MCF 10A (cell line): ENCODE measurements at regions not wholly inside any gene's neighbourhood (a gene's known extent, or its start where the extent isn't known, plus 50 kb on each side); places are given as distances from the start of the nearest gene placed in this dataset.

ENCODE experiments used
- BruUV-seq: library from RNA; stranded (reverse); fragments of 400-500 nt; replicated peaks from 2 replicates; lab custom pipeline; 2021; lab: Mats Ljungman, UMichigan
- CTCF ChIA-PET: fragments of 300-600 bp; sonication (Branson Sonifier 250); formaldehyde crosslinking; extraction: SDS; loops from one replicate; lab custom pipeline; 2021; ENCODE audit warnings: antibody characterized with exemption, inconsistent platforms; lab: Yijun Ruan, JAX
- POLR2A ChIA-PET: fragments of 300-600, 350-650 bp; sonication (Branson Sonifier 250); formaldehyde crosslinking; extraction: SDS; loops from one replicate; lab custom pipeline; 2020; ENCODE audit warnings: antibody characterized with exemption, inconsistent platforms; lab: Yijun Ruan, JAX
- DNase-seq: peaks from one replicate; pipeline ENCODE4 v3.0.0-alpha.2; 2018; ENCODE audit not compliant: unreplicated experiment
- H3K27ac Mint-ChIP-seq: one replicate; pipeline ENCODE4 v1.8.0; 2022; ENCODE audit warnings: mild to moderate bottlenecking, low read depth, mixed read lengths; ENCODE audit not compliant: unreplicated experiment
- H3K27me3 Mint-ChIP-seq: one replicate; pipeline ENCODE4 v1.8.0; 2022; ENCODE audit warnings: mixed read lengths; ENCODE audit not compliant: insufficient read depth, unreplicated experiment
- H3K36me3 Mint-ChIP-seq: one replicate; pipeline ENCODE4 v1.8.0; 2022; ENCODE audit warnings: mild to moderate bottlenecking, moderate library complexity, mixed read lengths; ENCODE audit not compliant: insufficient read depth, unreplicated experiment
- H3K4me1 Mint-ChIP-seq: one replicate; pipeline ENCODE4 v1.8.0; 2022; ENCODE audit warnings: mixed read lengths; ENCODE audit not compliant: insufficient read depth, unreplicated experiment
- H3K4me3 Mint-ChIP-seq: one replicate; pipeline ENCODE4 v1.8.0; 2022; ENCODE audit warnings: mild to moderate bottlenecking, moderate library complexity, mixed read lengths; ENCODE audit not compliant: unreplicated experiment
- H3K9me3 Mint-ChIP-seq: one replicate; pipeline ENCODE4 v1.8.0; 2022; ENCODE audit warnings: mixed read lengths; ENCODE audit not compliant: unreplicated experiment
- CTCF ChIP-seq: fragments of 200-600 bp; IDR thresholded peaks from one replicate; pipeline ENCODE4 v1.8.0; 2022; ENCODE audit warnings: antibody characterized with exemption, mild to moderate bottlenecking; ENCODE audit not compliant: unreplicated experiment
- intact Hi-C: fragments of 100-400 bp; cut with micrococcal nuclease; formaldehyde crosslinking; loops from 2 replicates; pipeline ENCODE4 v1.14.1; 2022

GRCh38 chr13:80000684-80001509 is 340.0 kb downstream of the SPRY2 start:
- intact Hi-C loops: no loop called here
- Mint-ChIP-seq H3K4me3 (no peak overlapping the region), H3K9me3 (no peaks in the 10 kb centered on the region), H3K27me3 (no peaks in the 10 kb centered on the region), H3K36me3 (no peaks in the 10 kb centered on the region), H3K27ac (no peak overlapping the region), H3K4me1 (no peaks in the 10 kb centered on the region)
- no peak for DNase-seq
- CTCF ChIA-PET: no interaction called here
- POLR2A ChIA-PET: no interaction called here
- TF ChIP-seq CTCF: no peak
- no TSS peak for BruUV-seq

- Mint-ChIP-seq H3K9me3 (no peaks in the 10 kb centered on the region), H3K4me1 (peaks cover 11% of the 10 kb centered on the region), H3K27ac (no peak overlapping the region), H3K4me3 (no peak overlapping the region), H3K27me3 (no peaks in the 10 kb centered on the region), H3K36me3 (no peaks in the 10 kb centered on the region)
- intact Hi-C loops: no loop called here
- ChIA-PET POLR2A (interaction anchor here (0.7 kb wide), 1 partner anchor 340 kb away, joined by 3 read pairs; no protein-coding TSS in a partner anchor), CTCF (interaction anchor here (0.7 to 1.0 kb wide), 2 partner anchors 8 to 9 kb away, joined by 3 to 5 read pairs; no protein-coding TSS in a partner anchor)
- TF ChIP-seq CTCF: no peak
- BruUV-seq: no TSS peak
- no peak for DNase-seq
Measured at GRCh38 chr13:79999601-80000000, 341.3 kb downstream of the SPRY2 start.

- ChIA-PET CTCF (no interaction called here), POLR2A (no interaction called here)
- intact Hi-C loops: no loop called here
- Mint-ChIP-seq H3K27me3 (no peaks in the 10 kb centered on the region), H3K36me3 (no peaks in the 10 kb centered on the region), H3K4me1 (peaks cover 11% of the 10 kb centered on the region), H3K9me3 (no peaks in the 10 kb centered on the region), H3K27ac (no peak overlapping the region), H3K4me3 (no peak overlapping the region)
- no peak for DNase-seq
- no TSS peak for BruUV-seq
- TF ChIP-seq CTCF: no peak
Measured at GRCh38 chr13:79998381-79998880, 342.5 kb downstream of the SPRY2 start.

- DNase-seq: no peak
- Mint-ChIP-seq H3K36me3 (no peaks in the 10 kb centered on the region), H3K9me3 (no peaks in the 10 kb centered on the region), H3K4me1 (peaks cover 11% of the 10 kb centered on the region), H3K27me3 (no peaks in the 10 kb centered on the region), H3K27ac (no peak overlapping the region), H3K4me3 (no peak overlapping the region)
- CTCF ChIA-PET: interaction anchor here (0.6 kb wide), 3 partner anchors 10 to 599 kb away, joined by 3 to 5 read pairs (median 3); no protein-coding TSS in a partner anchor
- no TSS peak for BruUV-seq
- POLR2A ChIA-PET: no interaction called here
- no peak for TF ChIP-seq CTCF
- intact Hi-C loops: no loop called here
Measured at GRCh38 chr13:79997244-79997643, 343.7 kb downstream of the SPRY2 start.
